Epithelial cell of esophagus (primary cell): ENCODE measurements at regions not wholly inside any gene's neighbourhood (a gene's known extent, or its start where the extent isn't known, plus 50 kb on each side); places are given as distances from the start of the nearest gene placed in this dataset.
A peak's percentile ranks its signal among the peaks of the same experiment; 100 is the strongest.

Source experiments
- DNase-seq: peaks from one replicate; pipeline ENCODE4 v3.0.0; 2010; ENCODE audit warnings: low read depth
- H3K4me3 ChIP-seq: 2 replicates; pipeline ENCODE4 v1.5.1; 2011; ENCODE audit warnings: mild to moderate bottlenecking, low read length, control low read depth
- TF ChIP-seq, protein P1 (sequence below): IDR thresholded peaks from 2 replicates; pipeline ENCODE4 v1.5.1; 2011; ENCODE audit warnings: low read depth, mild to moderate bottlenecking, low read length, control low read depth, inconsistent platforms; ENCODE audit not compliant: insufficient read depth; ENCODE audit errors: missing control alignments

DNA sequence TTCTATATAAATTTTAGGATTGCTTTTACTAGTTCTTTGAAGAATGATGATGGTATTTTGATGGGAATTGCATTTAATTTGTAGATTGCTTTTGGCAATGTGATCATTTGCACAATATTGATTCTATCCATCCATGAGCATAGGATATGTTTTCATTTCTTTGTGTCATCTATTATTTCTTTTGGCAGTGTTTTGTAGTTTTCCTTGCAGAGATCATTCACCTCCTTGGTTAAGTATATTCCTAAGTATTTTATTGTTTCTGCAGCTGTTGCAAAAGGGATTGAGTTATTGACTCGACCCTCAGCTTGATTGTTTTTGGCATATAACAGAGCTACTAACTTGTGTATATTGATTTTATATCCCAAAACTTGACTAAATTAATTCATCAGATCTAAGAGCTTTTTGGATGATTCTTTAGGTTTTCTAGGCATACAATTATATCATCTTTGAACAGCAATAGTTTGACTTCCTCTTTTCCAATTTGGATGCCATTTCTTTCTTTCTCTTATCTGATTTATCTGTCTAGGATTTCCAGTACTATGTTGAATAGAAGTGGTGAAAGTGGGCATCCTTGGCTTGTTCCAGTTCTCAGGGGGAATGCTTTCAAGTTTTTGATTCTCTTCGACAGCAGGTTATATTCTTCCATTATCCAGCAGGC is 668.1 kb downstream of the SLC16A7 start:
- DNase-seq = no peak
- TF ChIP-seq, protein P1, sequence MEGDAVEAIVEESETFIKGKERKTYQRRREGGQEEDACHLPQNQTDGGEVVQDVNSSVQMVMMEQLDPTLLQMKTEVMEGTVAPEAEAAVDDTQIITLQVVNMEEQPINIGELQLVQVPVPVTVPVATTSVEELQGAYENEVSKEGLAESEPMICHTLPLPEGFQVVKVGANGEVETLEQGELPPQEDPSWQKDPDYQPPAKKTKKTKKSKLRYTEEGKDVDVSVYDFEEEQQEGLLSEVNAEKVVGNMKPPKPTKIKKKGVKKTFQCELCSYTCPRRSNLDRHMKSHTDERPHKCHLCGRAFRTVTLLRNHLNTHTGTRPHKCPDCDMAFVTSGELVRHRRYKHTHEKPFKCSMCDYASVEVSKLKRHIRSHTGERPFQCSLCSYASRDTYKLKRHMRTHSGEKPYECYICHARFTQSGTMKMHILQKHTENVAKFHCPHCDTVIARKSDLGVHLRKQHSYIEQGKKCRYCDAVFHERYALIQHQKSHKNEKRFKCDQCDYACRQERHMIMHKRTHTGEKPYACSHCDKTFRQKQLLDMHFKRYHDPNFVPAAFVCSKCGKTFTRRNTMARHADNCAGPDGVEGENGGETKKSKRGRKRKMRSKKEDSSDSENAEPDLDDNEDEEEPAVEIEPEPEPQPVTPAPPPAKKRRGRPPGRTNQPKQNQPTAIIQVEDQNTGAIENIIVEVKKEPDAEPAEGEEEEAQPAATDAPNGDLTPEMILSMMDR = no peak
- no peak overlapping the region for H3K4me3 ChIP-seq

DNA sequence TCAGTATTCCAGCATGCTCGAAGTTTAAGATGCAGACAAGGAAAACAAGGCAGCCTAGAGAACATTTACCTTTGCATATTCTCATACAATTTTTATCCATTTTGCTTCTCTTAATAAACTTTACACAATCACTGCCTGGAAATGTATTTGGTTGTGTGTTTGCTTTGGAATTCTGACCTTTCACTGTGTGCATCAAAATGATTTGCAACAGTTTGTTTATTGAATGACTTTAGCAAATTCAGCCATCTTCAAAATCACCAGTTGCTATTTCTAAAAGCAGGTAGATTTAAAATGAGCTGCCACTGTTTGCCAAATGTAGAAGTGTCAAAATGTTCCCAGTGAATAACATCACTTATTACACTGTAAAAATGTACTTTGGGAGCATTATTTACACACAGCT is 669.9 kb downstream of the SLC16A7 start:
- DNase-seq = no peak
- TF ChIP-seq, protein P1 = no peak
- no peak overlapping the region for H3K4me3 ChIP-seq

DNA sequence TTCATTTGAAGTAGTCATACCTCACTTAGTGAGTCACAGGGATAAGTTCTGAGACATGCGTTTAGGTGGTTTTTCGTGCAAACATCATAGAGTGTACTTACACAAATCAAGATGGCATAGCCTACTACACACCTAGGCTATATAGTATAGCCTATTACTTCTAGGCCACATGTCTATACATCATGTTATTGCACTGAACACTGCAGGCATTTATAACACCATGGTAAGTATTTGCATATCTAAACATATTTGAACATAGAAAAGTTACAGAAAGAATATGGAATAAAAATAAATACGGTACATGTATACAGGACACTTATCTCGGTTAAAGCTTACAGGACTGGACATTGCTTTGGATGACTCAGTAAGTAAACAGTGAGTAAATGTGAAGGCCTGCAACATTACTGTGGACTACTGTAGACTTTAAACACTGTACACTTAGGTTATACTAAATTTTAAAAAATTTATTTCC is 670.6 kb downstream of the SLC16A7 start:
- no peak overlapping the region for H3K4me3 ChIP-seq
- TF ChIP-seq, protein P1 = no peak
- DNase-seq = peak; percentile 85

DNA sequence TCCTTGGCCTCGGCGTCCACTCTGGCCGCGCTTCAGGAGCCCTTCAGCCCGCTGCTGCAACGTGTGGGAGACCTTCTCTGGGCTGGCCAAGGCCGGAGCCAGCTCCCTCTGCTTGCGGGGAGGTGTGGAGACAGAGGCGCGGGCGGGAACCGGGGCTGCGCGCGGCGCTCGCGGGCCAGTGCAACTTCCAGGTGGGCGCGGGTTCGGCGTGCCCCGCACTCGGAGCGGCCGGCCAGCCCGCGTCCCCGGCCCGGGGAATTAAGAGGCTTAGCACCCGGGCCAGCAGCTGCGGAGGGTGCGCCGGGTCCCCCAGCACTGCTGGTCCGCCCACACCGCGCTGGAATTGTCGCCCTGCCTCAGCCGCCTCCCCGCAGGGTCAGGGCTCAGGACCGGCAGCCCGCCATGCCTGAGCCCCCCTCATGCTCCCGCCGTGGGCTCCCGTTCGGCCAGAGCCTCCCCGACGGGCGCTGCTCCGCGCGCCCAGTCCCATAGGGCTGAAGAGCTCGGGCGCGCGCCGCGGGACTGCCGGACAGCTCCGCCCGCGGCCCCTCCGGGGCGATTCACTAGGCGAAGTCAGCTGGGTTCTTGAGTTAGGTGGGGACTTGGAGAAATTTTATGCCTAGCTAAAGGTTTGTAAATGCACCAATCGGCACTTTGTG is 673.9 kb downstream of the SLC16A7 start:
- TF ChIP-seq, protein P1 = no peak
- DNase-seq = no peak
- no peak overlapping the region for H3K4me3 ChIP-seq

DNA sequence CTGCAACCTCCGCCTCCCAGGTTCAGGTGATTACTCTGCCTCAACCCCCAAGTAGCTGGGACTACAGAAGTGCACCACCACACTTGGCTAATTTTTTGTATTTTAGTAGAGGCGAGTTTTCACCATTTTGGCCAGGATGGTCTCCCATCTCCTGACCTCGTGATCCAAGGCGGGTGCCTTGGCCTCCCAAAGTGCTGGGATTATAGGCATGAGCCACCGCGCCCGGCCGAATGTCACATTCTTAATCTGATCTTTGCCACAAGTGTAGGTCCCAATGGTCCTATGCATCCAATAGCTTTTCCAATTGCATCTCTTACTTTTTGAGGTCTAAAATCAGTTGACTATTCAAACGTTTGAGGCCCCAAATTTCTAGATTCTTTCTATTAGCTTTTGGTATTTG is 676.0 kb downstream of the SLC16A7 start:
- no peak for DNase-seq
- TF ChIP-seq, protein P1 = no peak
- no peak overlapping the region for H3K4me3 ChIP-seq

DNA sequence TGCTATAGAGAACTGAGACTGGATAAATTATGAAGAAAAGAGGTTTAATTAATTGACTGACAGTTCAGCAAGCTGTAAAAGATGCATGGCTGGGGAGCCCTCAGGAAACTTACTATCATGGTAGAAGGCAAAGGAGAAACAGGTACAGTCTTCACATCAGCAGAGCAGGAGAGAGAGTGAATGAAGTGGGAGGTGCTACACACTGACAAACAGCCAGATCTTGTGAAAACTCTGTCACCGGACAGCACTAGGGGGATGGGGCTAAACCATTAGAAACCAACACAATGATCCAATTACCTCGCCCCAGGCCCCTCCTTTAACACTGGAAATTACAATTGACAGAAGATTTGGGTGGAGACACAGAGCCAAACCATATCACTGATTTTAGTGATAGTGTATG is 682.4 kb downstream of the SLC16A7 start:
- H3K4me3 ChIP-seq = no peak overlapping the region
- TF ChIP-seq, protein P1 = no peak
- no peak for DNase-seq
